DND-41 (cell line): ENCODE measurements at regions not wholly inside any gene's neighbourhood (a gene's known extent, or its start where the extent isn't known, plus 50 kb on each side); places are given as distances from the start of the nearest gene placed in this dataset.

ENCODE experiments used
- CTCF ChIP-seq: IDR thresholded peaks from 2 replicates; pipeline ENCODE4 v1.5.1; 2012; ENCODE audit warnings: borderline replicate concordance, low read length, moderate library complexity, mild to moderate bottlenecking; ENCODE audit not compliant: poor library complexity, severe bottlenecking; ENCODE audit errors: extremely low read depth
- EZH2 ChIP-seq: IDR thresholded peaks from 3 replicates; pipeline ENCODE4 v1.6.1; 2012; ENCODE audit warnings: borderline replicate concordance, low read depth, mild to moderate bottlenecking, moderate library complexity, low read length, inconsistent platforms; ENCODE audit not compliant: severe bottlenecking

- TF ChIP-seq CTCF (no peak), EZH2 (no peak)
Observed at GRCh38 chr5:16260000-16260399, 80.4 kb upstream of the MARCHF11 start.
